Sigmoid colon (tissue), 6 donors: ENCODE measurements at regions not wholly inside any gene's neighbourhood (a gene's known extent, or its start where the extent isn't known, plus 50 kb on each side); places are given as distances from the start of the nearest gene placed in this dataset.

Experiments
- DNase-seq: peaks from one replicate; pipeline ENCODE4 v3.0.0-alpha.2; 2019
- H3K27ac ChIP-seq, 4 donors: fragments of 200-600 bp; sonication (generic); one replicate each; pipeline ENCODE4 v1.5.1; 2016 to 2019; ENCODE audit warnings: mild to moderate bottlenecking in 1 of 4
- H3K27me3 ChIP-seq, 3 donors: fragments of 200-600 bp; sonication (generic); one replicate each; pipeline ENCODE4 v1.5.1; 2019; ENCODE audit warnings: mild to moderate bottlenecking in 1 of 3
- H3K36me3 ChIP-seq, 4 donors: fragments of 200-600 bp; sonication (generic); one replicate each; pipeline ENCODE4 v1.5.1; 2016 to 2019
- H3K4me1 ChIP-seq, 4 donors: fragments of 200-600 bp; sonication (generic); one replicate each; pipeline ENCODE4 v1.5.1; 2017 to 2019
- H3K4me3 ChIP-seq, 4 donors: fragments of 200-600 bp; sonication (generic); one replicate each; pipeline ENCODE4 v1.5.1; 2017 to 2019; ENCODE audit warnings: mild to moderate bottlenecking in 2 of 4, moderate library complexity in 1 of 4
- H3K9me3 ChIP-seq, 4 donors: fragments of 200-600 bp in 3 of 4; sonication (generic) in 3 of 4; one replicate each; pipeline versions ENCODE4 v1.5.1 to v1.6.1; 2013 to 2019
- EP300 ChIP-seq, 4 donors: sonication (generic); formaldehyde crosslinking; IDR thresholded peaks; one replicate each; pipeline ENCODE4 v1.6.1; 2017; ENCODE audit warnings: antibody characterized with exemption in 4 of 4
- POLR2A ChIP-seq, 2 donors: fragments of 450-650 bp; IDR thresholded peaks; one replicate each; pipeline ENCODE4 v1.6.1; 2016; ENCODE audit warnings: antibody characterized with exemption in 2 of 2, mild to moderate bottlenecking in 2 of 2, moderate library complexity in 2 of 2
- POLR2AphosphoS5 ChIP-seq, 4 donors: sonication (generic); formaldehyde crosslinking; IDR thresholded peaks; one replicate each; pipeline ENCODE4 v1.6.1; 2017; ENCODE audit warnings: antibody characterized with exemption in 4 of 4
- WGBS, 2 donors: extraction: QIAGEN DNeasy Blood & Tissue Kit; methylation state at CpG; one replicate each; pipeline ENCODE4 v1.1.7; 2013; 5-methylcytosine and 5-hydroxymethylcytosine counted together
- intact Hi-C: fragments of 100-400 bp; cut with DNase I; formaldehyde crosslinking; loops from one replicate; pipeline ENCODE4 v1.15.1; 2023
- TF ChIP-seq, protein P1 (sequence below), 4 experiments: fragments of 450-650 bp in 3 of 4; fragments of 200-600 bp in 1 of 4; IDR thresholded peaks; one replicate each; pipeline ENCODE4 v1.5.1; 2016 to 2019; ENCODE audit warnings: antibody characterized with exemption in 4 of 4, mild to moderate bottlenecking in 3 of 4, moderate library complexity in 2 of 4
- donor health status: healthy with polysubstance abuse.
- donor health status: healthy.

DNA sequence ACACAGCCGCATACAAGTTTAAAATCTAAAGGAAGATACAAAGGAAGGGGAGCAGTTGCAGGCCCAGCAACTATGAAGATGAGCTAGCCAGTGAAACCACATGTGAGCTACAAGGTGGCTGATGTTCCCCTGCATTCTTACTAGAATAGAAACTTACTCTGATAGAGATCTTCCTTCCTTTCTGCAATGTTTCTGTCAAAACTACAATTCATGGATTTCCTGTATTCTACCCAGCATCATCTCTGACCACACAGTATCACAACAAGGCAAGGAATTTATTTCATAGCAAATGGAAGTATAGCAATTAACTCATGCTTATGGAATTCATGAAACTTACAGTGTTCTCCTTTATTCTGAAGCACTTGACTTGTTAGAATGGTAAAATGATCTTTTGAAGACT is 68.7 kb upstream of the AASS start:
- intact Hi-C loops = no loop called here
- no peak overlapping the region for H3K27ac ChIP-seq
- DNase-seq = no peak
- no peak overlapping the region for H3K4me3 ChIP-seq
- no peaks in the 10 kb centered on the region for H3K4me1 ChIP-seq
- no peak for TF ChIP-seq EP300 (IDR thresholded peaks at IDR 0.05)
- TF ChIP-seq, protein P1, sequence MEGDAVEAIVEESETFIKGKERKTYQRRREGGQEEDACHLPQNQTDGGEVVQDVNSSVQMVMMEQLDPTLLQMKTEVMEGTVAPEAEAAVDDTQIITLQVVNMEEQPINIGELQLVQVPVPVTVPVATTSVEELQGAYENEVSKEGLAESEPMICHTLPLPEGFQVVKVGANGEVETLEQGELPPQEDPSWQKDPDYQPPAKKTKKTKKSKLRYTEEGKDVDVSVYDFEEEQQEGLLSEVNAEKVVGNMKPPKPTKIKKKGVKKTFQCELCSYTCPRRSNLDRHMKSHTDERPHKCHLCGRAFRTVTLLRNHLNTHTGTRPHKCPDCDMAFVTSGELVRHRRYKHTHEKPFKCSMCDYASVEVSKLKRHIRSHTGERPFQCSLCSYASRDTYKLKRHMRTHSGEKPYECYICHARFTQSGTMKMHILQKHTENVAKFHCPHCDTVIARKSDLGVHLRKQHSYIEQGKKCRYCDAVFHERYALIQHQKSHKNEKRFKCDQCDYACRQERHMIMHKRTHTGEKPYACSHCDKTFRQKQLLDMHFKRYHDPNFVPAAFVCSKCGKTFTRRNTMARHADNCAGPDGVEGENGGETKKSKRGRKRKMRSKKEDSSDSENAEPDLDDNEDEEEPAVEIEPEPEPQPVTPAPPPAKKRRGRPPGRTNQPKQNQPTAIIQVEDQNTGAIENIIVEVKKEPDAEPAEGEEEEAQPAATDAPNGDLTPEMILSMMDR (IDR thresholded peaks at IDR 0.05) = no peak
- H3K36me3 ChIP-seq = no peaks in the 10 kb centered on the region
- 90 to 93% methylated on average over 1 of the region's 1 CpG for WGBS, 2 donors
- H3K27me3 ChIP-seq = no peaks in the 10 kb centered on the region
- no peaks in the 10 kb centered on the region for H3K9me3 ChIP-seq

DNA sequence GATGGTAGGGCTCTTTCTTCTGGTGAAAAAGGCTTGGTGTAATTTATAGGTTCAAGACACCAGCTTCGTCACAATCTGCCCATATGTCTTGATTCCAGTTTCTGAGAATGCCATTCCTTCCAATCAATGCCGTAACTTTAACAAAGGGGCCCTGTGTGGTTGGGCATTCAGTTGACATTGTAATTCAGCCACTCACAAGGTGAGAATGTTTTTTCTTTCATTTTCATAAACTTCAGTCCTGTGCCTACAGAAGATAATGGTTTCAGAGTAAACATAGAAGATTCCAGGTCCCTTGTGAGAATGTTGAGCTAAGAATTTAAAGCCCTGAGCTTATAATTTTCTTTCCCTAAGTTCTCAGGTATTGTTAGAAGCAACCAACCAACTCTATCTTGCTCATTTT is 67.3 kb upstream of the AASS start:
- Histone ChIP-seq H3K4me3 (no peak overlapping the region), H3K4me1 (no peaks in the 10 kb centered on the region), H3K27ac (no peak overlapping the region), H3K27me3 (no peaks in the 10 kb centered on the region), H3K9me3 (peaks cover 0 to 6% (median 0%) of the 10 kb centered on the region in 4 donors), H3K36me3 (no peaks in the 10 kb centered on the region)
- intact Hi-C loops = no loop called here
- DNase-seq = no peak
- TF ChIP-seq POLR2A (IDR thresholded peaks at IDR 0.05) = no peak
- TF ChIP-seq POLR2AphosphoS5 (IDR thresholded peaks at IDR 0.05) = no peak
- TF ChIP-seq, protein P1 (IDR thresholded peaks at IDR 0.05) = no peak
- TF ChIP-seq EP300 (IDR thresholded peaks at IDR 0.05) = no peak
- 84 to 85% methylated on average over 2 of the region's 2 CpGs for WGBS, 2 donors

DNA sequence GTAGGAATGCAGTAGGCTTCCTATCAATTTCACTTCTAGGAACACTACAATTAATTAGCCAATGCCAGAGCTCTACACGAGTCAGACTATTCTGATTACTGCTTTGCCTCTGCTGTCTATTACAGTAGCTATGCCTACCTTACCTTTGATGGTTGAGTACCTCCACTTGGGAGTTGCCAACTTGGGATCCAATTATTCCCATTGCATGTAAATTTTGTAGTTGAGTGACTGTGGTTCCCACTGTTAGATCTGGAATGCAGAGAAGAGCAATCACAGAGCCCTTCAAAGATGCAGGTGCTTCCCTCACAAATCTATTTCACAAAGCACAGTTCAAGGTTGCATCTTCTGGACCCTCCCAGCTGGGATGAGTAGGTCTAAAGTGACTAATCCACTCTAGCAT is 62.9 kb upstream of the AASS start:
- Histone ChIP-seq H3K4me3 (no peak overlapping the region), H3K27me3 (no peaks in the 10 kb centered on the region), H3K4me1 (no peaks in the 10 kb centered on the region), H3K9me3 (peaks cover 0 to 6% (median 0%) of the 10 kb centered on the region in 4 donors), H3K36me3 (no peaks in the 10 kb centered on the region), H3K27ac (no peak overlapping the region)
- no peak for DNase-seq
- intact Hi-C loops = no loop called here
- TF ChIP-seq POLR2AphosphoS5 (IDR thresholded peaks at IDR 0.05) (no peak), EP300 (IDR thresholded peaks at IDR 0.05) (no peak), POLR2A (IDR thresholded peaks at IDR 0.05) (no peak)
- TF ChIP-seq, protein P1 (IDR thresholded peaks at IDR 0.05) = no peak
- WGBS, 2 donors = 78 to 93% methylated on average over 1 of the region's 1 CpG

DNA sequence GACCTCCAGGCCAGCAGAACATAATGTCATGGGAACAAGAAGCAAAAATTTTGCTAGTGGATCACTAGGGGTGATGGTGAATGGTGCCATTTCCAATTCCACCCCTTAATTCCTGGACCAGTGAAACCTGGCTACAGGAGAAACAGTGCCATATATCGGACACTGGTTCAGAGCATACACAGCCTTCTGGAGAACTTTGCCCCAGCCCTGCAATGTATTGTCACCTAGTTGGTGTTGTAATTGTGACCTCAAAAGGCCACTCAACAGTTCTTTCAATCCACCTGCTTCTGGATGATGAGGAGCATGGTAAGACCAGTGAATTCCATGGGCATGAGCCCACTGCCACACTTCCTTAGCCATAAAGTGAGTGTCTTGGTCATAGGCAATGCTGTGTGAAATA is 59.8 kb upstream of the AASS start:
- no peak for DNase-seq
- intact Hi-C loops = no loop called here
- no peaks in the 10 kb centered on the region for H3K36me3 ChIP-seq
- 97 to 100% methylated on average over 1 of the region's 1 CpG for WGBS, 2 donors
- TF ChIP-seq POLR2AphosphoS5 (IDR thresholded peaks at IDR 0.05) (no peak), EP300 (IDR thresholded peaks at IDR 0.05) (no peak), POLR2A (IDR thresholded peaks at IDR 0.05) (no peak)
- TF ChIP-seq, protein P1 (IDR thresholded peaks at IDR 0.05) = no peak
- no peak overlapping the region for H3K4me3 ChIP-seq
- H3K27me3 ChIP-seq = no peaks in the 10 kb centered on the region
- no peak overlapping the region for H3K27ac ChIP-seq
- H3K9me3 ChIP-seq = peaks cover 0 to 6% (median 0%) of the 10 kb centered on the region in 4 donors
- H3K4me1 ChIP-seq = no peaks in the 10 kb centered on the region

DNA sequence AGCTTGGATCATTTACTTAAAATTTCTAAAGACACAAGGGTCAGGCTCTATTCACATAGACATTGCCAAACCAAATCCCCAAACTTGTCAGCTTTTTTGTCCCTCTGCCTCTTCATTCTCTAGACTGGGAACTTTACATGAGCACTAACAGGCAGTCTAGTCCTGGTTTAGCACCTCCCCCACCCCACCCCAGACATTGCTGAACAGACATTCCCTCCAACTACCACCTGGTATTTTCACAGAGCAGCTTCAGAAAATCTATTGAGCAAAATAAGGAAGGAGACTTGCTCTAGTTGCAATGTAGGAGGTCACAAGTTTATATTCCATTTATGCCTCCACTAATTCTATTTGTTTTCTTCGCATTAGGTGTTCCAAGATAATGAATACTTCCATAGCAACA is 56.8 kb upstream of the AASS start:
- H3K4me3 ChIP-seq = no peak overlapping the region
- no peaks in the 10 kb centered on the region for H3K27me3 ChIP-seq
- H3K4me1 ChIP-seq = no peaks in the 10 kb centered on the region
- no peak for TF ChIP-seq POLR2AphosphoS5 (IDR thresholded peaks at IDR 0.05)
- H3K27ac ChIP-seq = no peak overlapping the region
- 80 to 91% methylated on average over 1 of the region's 1 CpG for WGBS, 2 donors
- intact Hi-C loops = no loop called here
- DNase-seq = no peak
- no peaks in the 10 kb centered on the region for H3K36me3 ChIP-seq
- H3K9me3 ChIP-seq = no peaks in the 10 kb centered on the region
